SK-N-SH treated with all-trans-retinoic acid at 6 μM for 48 hours (cell line): ENCODE measurements at regions not wholly inside any gene's neighbourhood (a gene's known extent, or its start where the extent isn't known, plus 50 kb on each side); places are given as distances from the start of the nearest gene placed in this dataset.

ENCODE experiments used
- ARNTL ChIP-seq: fragments of 450-650 bp; formaldehyde crosslinking; IDR thresholded peaks from 2 replicates; pipeline ENCODE4 v1.5.0; 2020; ENCODE audit warnings: low read depth, mild to moderate bottlenecking, moderate library complexity, borderline replicate concordance
- BACH2 ChIP-seq: fragments of 250-450 bp; sonication (Bioruptor Pico); IDR thresholded peaks from 2 replicates; pipeline ENCODE4 v1.9.0; 2021; ENCODE audit warnings: mild to moderate bottlenecking, borderline replicate concordance
- PATZ1 ChIP-seq: fragments of 250-450 bp; sonication (Bioruptor Pico); IDR thresholded peaks from 2 replicates; pipeline ENCODE4 v1.8.0; 2020; ENCODE audit warnings: mild to moderate bottlenecking, moderate library complexity, borderline replicate concordance
- SNAI2 ChIP-seq: fragments of 250-450 bp; sonication (Bioruptor Pico); IDR thresholded peaks from 2 replicates; pipeline ENCODE4 v1.5.0; 2020; ENCODE audit warnings: mild to moderate bottlenecking, moderate library complexity
- TOX ChIP-seq: fragments of 250-450 bp; sonication (Bioruptor Pico); IDR thresholded peaks from 2 replicates; pipeline ENCODE4 v1.8.0; 2021; ENCODE audit warnings: mild to moderate bottlenecking, moderate library complexity, borderline replicate concordance
- ZFP30 ChIP-seq: fragments of 450-650 bp; formaldehyde crosslinking; IDR thresholded peaks from 2 replicates; pipeline ENCODE4 v1.5.0; 2022; ENCODE audit warnings: mild to moderate bottlenecking, moderate library complexity

GRCh38 chr4:60500810-60501209 lies 699.3 kb upstream of the ADGRL3 start:
- TF ChIP-seq TOX (no peak), SNAI2 (CRISPR knock-in tag) (no peak), ARNTL (CRISPR knock-in tag) (no peak), BACH2 (CRISPR knock-in tag) (no peak), PATZ1 (no peak), ZFP30 (CRISPR knock-in tag) (no peak)
